HCT116 (cell line): ENCODE measurements at regions not wholly inside any gene's neighbourhood (a gene's known extent, or its start where the extent isn't known, plus 50 kb on each side); places are given as distances from the start of the nearest gene placed in this dataset.

Experiments used
- ATAC-seq: fragments of 200-7000 bp; cut with Tn5 transposase; 2 replicates; pipeline ENCODE4 v1.9.1; 2020; ENCODE audit warnings: mild to moderate bottlenecking, moderate library complexity
- BruUV-seq: library from RNA; stranded (reverse); fragments of 400-500 nt; replicated peaks from 2 replicates; lab custom pipeline; 2021; lab: Mats Ljungman, UMichigan
- CTCF ChIA-PET: fragments of 300-600 bp; sonication (Branson Sonifier 250); formaldehyde crosslinking; loops from one replicate; lab custom pipeline; 2021; ENCODE audit warnings: antibody characterized with exemption; lab: Charles Lee
- POLR2A ChIA-PET: fragments of 300-600, 350-600 bp; sonication (Branson Sonifier 250); formaldehyde crosslinking; loops from one replicate; lab custom pipeline; 2021; ENCODE audit warnings: antibody characterized with exemption; lab: Charles Lee
- RAD21 ChIA-PET, 2 experiments: fragments of 300-600 bp; sonication (Branson Sonifier 250); formaldehyde crosslinking; loops; one replicate each; lab custom pipeline; 2023; ENCODE audit warnings: low total read pairs in 2 of 2; ENCODE audit not compliant: uncharacterized antibody in 2 of 2, unreplicated experiment in 2 of 2, low non-redundant PET in 1 of 2; lab: Charles Lee
- DNase-seq: peaks from one replicate; pipeline ENCODE4 v3.0.0-alpha.2; 2010; ENCODE audit warnings: low read depth, low spot score
- H2AFZ ChIP-seq: fragments of 200-600 bp; shearing (Covaris generic), sonication (generic); 2 replicates; pipeline ENCODE4 v1.6.1; 2017; ENCODE audit warnings: low read depth, mixed run types, mixed read lengths, antibody characterized with exemption, low read length; ENCODE audit not compliant: poor library complexity, severe bottlenecking
- H3K27ac ChIP-seq: 2 replicates; pipeline ENCODE4 v1.5.1; 2012; ENCODE audit warnings: low read depth, low read length
- H3K27me3 ChIP-seq: fragments of 200-600 bp; sonication (generic); 2 replicates; pipeline ENCODE4 v1.6.1; 2016; ENCODE audit warnings: mixed run types, low read length, mixed read lengths; ENCODE audit not compliant: insufficient read depth
- H3K36me3 ChIP-seq, 2 experiments: fragments of 200-500 bp in 1 of 2; fragments of 200-600 bp in 1 of 2; sonication (Bioruptor generic) in 1 of 2; sonication (generic) in 1 of 2; 2 replicates each; pipeline versions ENCODE4 v1.5.1 to v1.6.1; 2014 to 2016; ENCODE audit warnings: low read length in 2 of 2, inconsistent platforms in 1 of 2, mixed read lengths in 1 of 2, mixed run types in 1 of 2; ENCODE audit not compliant: insufficient read depth in 2 of 2, control insufficient read depth in 1 of 2
- H3K4me1 ChIP-seq, 2 experiments: fragments of 200-600 bp in 1 of 2; sonication (generic) in 1 of 2; 2 replicates each; pipeline versions ENCODE4 v1.5.1 to v1.6.1; 2012 to 2017; ENCODE audit warnings: low read length in 2 of 2, inconsistent platforms in 1 of 2, mild to moderate bottlenecking in 1 of 2, mixed read lengths in 1 of 2, mixed run types in 1 of 2, moderate library complexity in 1 of 2; ENCODE audit not compliant: insufficient read depth in 2 of 2, control insufficient read depth in 1 of 2
- H3K4me2 ChIP-seq: fragments of 200-600 bp; sonication (generic); 2 replicates; pipeline ENCODE4 v1.6.1; 2017; ENCODE audit warnings: mixed run types, low read length, mixed read lengths
- H3K4me3 ChIP-seq, 2 experiments: fragments of 200-600 bp in 1 of 2; sonication (generic) in 1 of 2; replicated peaks in 1 of 2; 2 replicates each; pipeline ENCODE4 v1.5.1; 2011 to 2016; ENCODE audit warnings: low read length in 2 of 2, control low read depth in 1 of 2, low read depth in 1 of 2, mild to moderate bottlenecking in 1 of 2, mixed read lengths in 1 of 2, mixed run types in 1 of 2
- H3K79me2 ChIP-seq: fragments of 200-600 bp; sonication (generic); 2 replicates; pipeline ENCODE4 v1.6.1; 2017; ENCODE audit warnings: mild to moderate bottlenecking, mixed run types, low read length, moderate library complexity, mixed read lengths; ENCODE audit not compliant: insufficient read depth
- H3K9ac ChIP-seq: fragments of 200-600 bp; sonication (generic); 2 replicates; pipeline ENCODE4 v1.6.1; 2016; ENCODE audit warnings: low read length, mixed read lengths
- H3K9me2 ChIP-seq: fragments of 200-600 bp; sonication (generic), shearing (Covaris generic); 2 replicates; pipeline ENCODE4 v1.6.1; 2017; ENCODE audit warnings: mixed run types, mild to moderate bottlenecking, moderate library complexity; ENCODE audit not compliant: insufficient read depth
- H3K9me3 ChIP-seq, 2 experiments: fragments of 200-500 bp in 1 of 2; fragments of 200-600 bp in 1 of 2; sonication (Bioruptor generic) in 1 of 2; sonication (generic) in 1 of 2; 2 replicates each; pipeline ENCODE4 v1.6.1; 2014 to 2017; ENCODE audit warnings: low read length in 2 of 2, mixed read lengths in 2 of 2, inconsistent platforms in 1 of 2, low read depth in 1 of 2, mild to moderate bottlenecking in 1 of 2, mixed run types in 1 of 2, moderate library complexity in 1 of 2; ENCODE audit not compliant: control insufficient read depth in 1 of 2, insufficient read depth in 1 of 2
- H4K20me1 ChIP-seq: fragments of 200-600 bp; sonication (generic), shearing (Covaris generic); 2 replicates; pipeline ENCODE4 v1.6.1; 2017; ENCODE audit warnings: mixed run types, mild to moderate bottlenecking, moderate library complexity; ENCODE audit not compliant: insufficient read depth
- CBX3 ChIP-seq: IDR thresholded peaks from 2 replicates; pipeline ENCODE4 v1.6.1; 2012; ENCODE audit warnings: low read depth
- CEBPB ChIP-seq: IDR thresholded peaks from 2 replicates; pipeline ENCODE4 v1.6.1; 2012; ENCODE audit warnings: low read depth
- ELF1 ChIP-seq: IDR thresholded peaks from 2 replicates; pipeline ENCODE4 v1.6.1; 2012; ENCODE audit warnings: low read depth, borderline replicate concordance
- EZH2 ChIP-seq: fragments of 200-600 bp; sonication (generic); IDR thresholded peaks from 2 replicates; pipeline ENCODE4 v1.6.1; 2017; ENCODE audit warnings: antibody characterized with exemption, mixed run types
- EZH2phosphoT487 ChIP-seq: fragments of 200-600 bp; IDR thresholded peaks from 2 replicates; pipeline ENCODE4 v1.6.1; 2018; ENCODE audit warnings: antibody characterized with exemption, borderline replicate concordance
- FOSL1 ChIP-seq: IDR thresholded peaks from 2 replicates; pipeline ENCODE4 v1.6.1; 2012; ENCODE audit warnings: low read depth
- POLR2A ChIP-seq: IDR thresholded peaks from 2 replicates; pipeline ENCODE4 v1.7.0; 2011; ENCODE audit warnings: borderline replicate concordance; ENCODE audit not compliant: insufficient read depth, insufficient read length; ENCODE audit errors: extremely low read depth
- POLR2AphosphoS5 ChIP-seq: IDR thresholded peaks from 2 replicates; pipeline ENCODE4 v1.6.1; 2011; ENCODE audit warnings: mild to moderate bottlenecking, low read depth, low read length, moderate library complexity
- SIN3A ChIP-seq: IDR thresholded peaks from 2 replicates; pipeline ENCODE4 v1.6.1; 2012; ENCODE audit warnings: low read depth
- SRF ChIP-seq: IDR thresholded peaks from 2 replicates; pipeline ENCODE4 v1.6.1; 2012; ENCODE audit warnings: low read depth
- YY1 ChIP-seq: IDR thresholded peaks from 2 replicates; pipeline ENCODE4 v1.6.1; 2011; ENCODE audit warnings: low read length, low read depth, moderate library complexity, mild to moderate bottlenecking; ENCODE audit not compliant: insufficient replicate concordance; ENCODE audit errors: extremely low read depth
- ZFX ChIP-seq: fragments of 450-650 bp; IDR thresholded peaks from 2 replicates; pipeline ENCODE4 v1.6.1; 2017
- ZNF274 ChIP-seq: fragments of 200-500 bp; sonication (Bioruptor generic); IDR thresholded peaks from 2 replicates; pipeline ENCODE4 v1.6.1; 2014; ENCODE audit warnings: mild to moderate bottlenecking, low read depth, low read length, inconsistent platforms
- intact Hi-C: fragments of 100-400 bp; cut with micrococcal nuclease; formaldehyde crosslinking; loops from 2 replicates; pipeline ENCODE4 v1.10.0; 2022
- TF ChIP-seq, protein P1 (sequence below): IDR thresholded peaks from 2 replicates; pipeline ENCODE4 v1.6.1; 2011; ENCODE audit warnings: mild to moderate bottlenecking, low read length, moderate library complexity; ENCODE audit not compliant: insufficient replicate concordance; ENCODE audit errors: extremely low read depth
- TF ChIP-seq, protein P2 (sequence below): IDR thresholded peaks from 2 replicates; pipeline ENCODE4 v1.6.1; 2012
- TF ChIP-seq, protein P3 (sequence below), 3 experiments: fragments of 200-600 bp in 1 of 3; sonication (generic) in 1 of 3; IDR thresholded peaks in 2 of 3; conservative IDR thresholded peaks in 1 of 3; 2 replicates each; pipeline ENCODE4 v1.5.1; 2012 to 2017; ENCODE audit warnings: low read depth in 2 of 3, low read length in 2 of 3, antibody characterized with exemption in 1 of 3, borderline replicate concordance in 1 of 3, control low read depth in 1 of 3, mild to moderate bottlenecking in 1 of 3, mixed read lengths in 1 of 3, mixed run types in 1 of 3, moderate library complexity in 1 of 3; ENCODE audit not compliant: insufficient read depth in 1 of 3
- TF ChIP-seq, protein P4 (sequence below): IDR thresholded peaks from 2 replicates; pipeline ENCODE4 v1.6.1; 2012

DNA sequence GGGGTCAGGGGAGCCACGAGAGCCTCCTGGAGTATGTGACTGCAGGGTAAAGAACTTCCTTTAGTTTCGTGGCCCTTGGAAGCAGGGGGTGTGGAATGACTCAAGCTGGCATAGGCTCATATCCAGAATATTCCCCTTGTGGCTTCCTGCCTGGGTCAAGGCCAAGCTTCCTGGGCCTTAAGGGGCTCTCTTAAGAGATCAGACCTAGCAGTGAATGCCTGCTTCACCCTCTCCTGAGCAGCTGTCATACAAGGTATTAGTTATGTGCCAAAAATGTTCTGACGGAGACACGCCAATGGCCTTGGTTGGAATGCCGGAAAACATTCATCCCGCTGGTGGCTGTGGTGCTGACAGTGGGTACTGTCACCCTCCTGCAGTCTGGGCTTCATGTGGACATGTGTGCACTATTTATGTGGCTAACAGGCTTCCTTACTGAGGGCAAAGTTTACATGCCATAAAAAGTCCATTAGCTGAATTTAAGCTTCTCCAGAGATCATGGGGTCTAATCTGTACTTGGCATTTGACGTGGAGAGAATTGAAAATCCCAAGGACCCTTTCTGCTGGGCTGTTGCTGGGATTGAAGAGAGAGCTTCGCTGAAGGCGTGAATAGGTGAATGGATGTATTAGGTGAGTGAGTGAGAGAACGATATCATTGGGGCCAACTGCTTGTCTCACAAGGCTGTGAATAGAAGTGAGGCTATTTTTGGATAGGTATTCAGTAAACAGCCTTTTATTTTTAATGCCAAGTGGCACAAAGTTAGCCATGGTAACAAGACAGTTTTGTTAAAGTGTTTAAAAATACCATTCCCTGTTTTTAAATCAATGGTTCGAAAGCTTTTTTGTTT is 156.8 kb downstream of the MACROH2A1 start:
- ATAC-seq (no peak), DNase-seq (no peak)
- Histone ChIP-seq H3K4me3 (no peak overlapping the region), H3K4me1 (peaks cover 22 to 32% of the 10 kb centered on the region in 2 experiments), H3K4me2 (no peak overlapping the region), H3K9ac (no peak overlapping the region), H4K20me1 (no peaks in the 10 kb centered on the region), H3K36me3 (no peaks in the 10 kb centered on the region), H3K27me3 (no peaks in the 10 kb centered on the region), H3K27ac (no peak overlapping the region), H3K9me2 (no peaks in the 10 kb centered on the region), H3K9me3 (no peaks in the 10 kb centered on the region), H3K79me2 (no peaks in the 10 kb centered on the region), H2AFZ (no peak overlapping the region)
- TF ChIP-seq POLR2A = no peak
- ChIA-PET CTCF (no interaction called here), RAD21 (no interaction called here), POLR2A (no interaction called here)
- intact Hi-C loops = no loop called here
- BruUV-seq = no TSS peak

DNA sequence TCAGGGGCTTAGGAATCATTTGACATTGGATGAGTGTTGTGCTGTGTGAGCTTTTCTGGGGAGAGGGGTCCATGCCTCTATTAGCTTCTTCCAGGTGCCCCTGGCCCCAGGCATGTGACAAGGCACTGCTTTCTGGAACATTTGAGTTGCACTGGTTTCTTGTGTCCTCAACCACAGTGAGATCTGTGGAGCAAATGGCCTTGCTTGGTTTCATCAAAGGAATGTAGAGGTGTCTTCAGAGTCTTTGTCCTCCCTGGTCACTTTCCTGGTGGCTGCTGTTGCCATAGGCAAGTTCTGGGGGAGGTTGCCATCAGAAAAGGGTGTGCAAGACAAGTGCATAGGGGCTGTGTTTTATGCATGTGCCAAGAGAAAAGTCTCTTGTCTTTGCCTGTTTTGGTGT is 157.5 kb downstream of the MACROH2A1 start:
- ChIA-PET CTCF (no interaction called here), POLR2A (no interaction called here), RAD21 (no interaction called here)
- no peak for DNase-seq
- Histone ChIP-seq H3K9ac (no peak overlapping the region), H3K4me2 (no peak overlapping the region), H3K27me3 (no peaks in the 10 kb centered on the region), H3K36me3 (no peaks in the 10 kb centered on the region), H3K9me3 (no peaks in the 10 kb centered on the region), H3K4me1 (peaks cover 18 to 25% of the 10 kb centered on the region in 2 experiments), H2AFZ (no peak overlapping the region), H3K9me2 (no peaks in the 10 kb centered on the region), H4K20me1 (no peaks in the 10 kb centered on the region), H3K4me3 (no peak overlapping the region), H3K79me2 (no peaks in the 10 kb centered on the region), H3K27ac (no peak overlapping the region)
- BruUV-seq = no TSS peak
- no peak for ATAC-seq
- intact Hi-C loops = no loop called here
- TF ChIP-seq ZNF274 = no peak
- TF ChIP-seq ZFX = no peak
- TF ChIP-seq SRF = no peak
- TF ChIP-seq POLR2AphosphoS5 = no peak
- TF ChIP-seq SIN3A = no peak
- TF ChIP-seq, protein P1, sequence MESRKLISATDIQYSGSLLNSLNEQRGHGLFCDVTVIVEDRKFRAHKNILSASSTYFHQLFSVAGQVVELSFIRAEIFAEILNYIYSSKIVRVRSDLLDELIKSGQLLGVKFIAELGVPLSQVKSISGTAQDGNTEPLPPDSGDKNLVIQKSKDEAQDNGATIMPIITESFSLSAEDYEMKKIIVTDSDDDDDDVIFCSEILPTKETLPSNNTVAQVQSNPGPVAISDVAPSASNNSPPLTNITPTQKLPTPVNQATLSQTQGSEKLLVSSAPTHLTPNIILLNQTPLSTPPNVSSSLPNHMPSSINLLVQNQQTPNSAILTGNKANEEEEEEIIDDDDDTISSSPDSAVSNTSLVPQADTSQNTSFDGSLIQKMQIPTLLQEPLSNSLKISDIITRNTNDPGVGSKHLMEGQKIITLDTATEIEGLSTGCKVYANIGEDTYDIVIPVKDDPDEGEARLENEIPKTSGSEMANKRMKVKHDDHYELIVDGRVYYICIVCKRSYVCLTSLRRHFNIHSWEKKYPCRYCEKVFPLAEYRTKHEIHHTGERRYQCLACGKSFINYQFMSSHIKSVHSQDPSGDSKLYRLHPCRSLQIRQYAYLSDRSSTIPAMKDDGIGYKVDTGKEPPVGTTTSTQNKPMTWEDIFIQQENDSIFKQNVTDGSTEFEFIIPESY = no peak
- TF ChIP-seq, protein P2, sequence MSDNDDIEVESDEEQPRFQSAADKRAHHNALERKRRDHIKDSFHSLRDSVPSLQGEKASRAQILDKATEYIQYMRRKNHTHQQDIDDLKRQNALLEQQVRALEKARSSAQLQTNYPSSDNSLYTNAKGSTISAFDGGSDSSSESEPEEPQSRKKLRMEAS = no peak
- TF ChIP-seq CEBPB = no peak
- TF ChIP-seq EZH2phosphoT487 = no peak
- TF ChIP-seq, protein P3, sequence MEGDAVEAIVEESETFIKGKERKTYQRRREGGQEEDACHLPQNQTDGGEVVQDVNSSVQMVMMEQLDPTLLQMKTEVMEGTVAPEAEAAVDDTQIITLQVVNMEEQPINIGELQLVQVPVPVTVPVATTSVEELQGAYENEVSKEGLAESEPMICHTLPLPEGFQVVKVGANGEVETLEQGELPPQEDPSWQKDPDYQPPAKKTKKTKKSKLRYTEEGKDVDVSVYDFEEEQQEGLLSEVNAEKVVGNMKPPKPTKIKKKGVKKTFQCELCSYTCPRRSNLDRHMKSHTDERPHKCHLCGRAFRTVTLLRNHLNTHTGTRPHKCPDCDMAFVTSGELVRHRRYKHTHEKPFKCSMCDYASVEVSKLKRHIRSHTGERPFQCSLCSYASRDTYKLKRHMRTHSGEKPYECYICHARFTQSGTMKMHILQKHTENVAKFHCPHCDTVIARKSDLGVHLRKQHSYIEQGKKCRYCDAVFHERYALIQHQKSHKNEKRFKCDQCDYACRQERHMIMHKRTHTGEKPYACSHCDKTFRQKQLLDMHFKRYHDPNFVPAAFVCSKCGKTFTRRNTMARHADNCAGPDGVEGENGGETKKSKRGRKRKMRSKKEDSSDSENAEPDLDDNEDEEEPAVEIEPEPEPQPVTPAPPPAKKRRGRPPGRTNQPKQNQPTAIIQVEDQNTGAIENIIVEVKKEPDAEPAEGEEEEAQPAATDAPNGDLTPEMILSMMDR (IDR thresholded peaks at IDR 0.05 in 2 of 3, conservative IDR thresholded peaks at IDR 0.05 in 1 of 3; ENCODE audit: borderline replicate concordance in 1 of 3, insufficient read depth in 1 of 3, low read depth in 2 of 3, low read length in 2 of 3) = no peak
- TF ChIP-seq CBX3 = no peak
- no peak for TF ChIP-seq ELF1
- TF ChIP-seq EZH2 = no peak
- TF ChIP-seq, protein P4, sequence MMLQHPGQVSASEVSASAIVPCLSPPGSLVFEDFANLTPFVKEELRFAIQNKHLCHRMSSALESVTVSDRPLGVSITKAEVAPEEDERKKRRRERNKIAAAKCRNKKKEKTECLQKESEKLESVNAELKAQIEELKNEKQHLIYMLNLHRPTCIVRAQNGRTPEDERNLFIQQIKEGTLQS = no peak
- TF ChIP-seq YY1 = no peak
- no peak for TF ChIP-seq FOSL1
